HG03045 (cell line): ENCODE measurements at regions not wholly inside any gene's neighbourhood (a gene's known extent, or its start where the extent isn't known, plus 50 kb on each side); places are given as distances from the start of the nearest gene placed in this dataset.
"Not testable (repeated sequence)": the region's sequence is repeated elsewhere in the genome, so short reads cannot be mapped to it uniquely, and the experiment has no call there.

Experiments
- ATAC-seq: cut with Tn5 transposase; IDR thresholded peaks from one replicate; pipeline ENCODE4 v1.9.1; 2021; ENCODE audit warnings: mild to moderate bottlenecking, moderate library complexity; ENCODE audit not compliant: unreplicated experiment

DNA sequence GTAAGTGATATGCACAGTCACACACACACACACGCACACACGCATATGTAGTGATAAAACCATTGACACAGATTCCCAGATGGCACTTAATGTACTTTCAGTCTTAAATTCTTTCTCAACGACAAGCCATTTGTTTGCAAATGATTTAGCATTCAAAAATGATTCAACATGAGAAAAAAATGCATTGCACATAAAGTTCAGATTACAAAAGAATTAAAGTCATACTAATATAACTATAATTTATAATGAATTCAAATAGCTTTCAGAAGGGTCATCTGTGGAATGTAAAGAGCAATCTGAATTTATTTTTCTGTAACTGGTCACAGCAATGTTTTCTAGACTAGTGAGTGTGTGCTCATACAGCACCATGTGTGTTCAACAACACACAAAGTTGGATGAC, 521.6 kb upstream of the ZNF337 start:
- ATAC-seq = no peak

DNA sequence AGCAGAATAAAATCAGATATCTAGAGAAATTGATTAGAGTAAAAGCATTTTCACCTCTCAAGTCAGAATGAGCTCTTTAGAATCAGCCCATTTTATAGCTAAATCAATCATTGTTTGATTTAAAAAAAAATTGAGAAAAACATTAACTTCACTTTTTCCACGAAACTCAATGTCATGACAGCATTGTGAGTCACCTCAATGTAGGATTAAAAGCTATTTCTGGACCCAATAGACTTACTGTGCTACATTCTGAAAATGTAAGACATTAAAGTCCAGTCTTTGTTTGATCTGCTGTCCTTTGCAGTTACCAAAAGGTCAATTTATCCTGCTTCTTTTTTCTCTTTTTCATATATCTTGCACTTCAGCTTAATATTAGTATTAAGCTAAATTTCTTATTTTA, 519.4 kb upstream of the ZNF337 start:
- no peak for ATAC-seq

DNA sequence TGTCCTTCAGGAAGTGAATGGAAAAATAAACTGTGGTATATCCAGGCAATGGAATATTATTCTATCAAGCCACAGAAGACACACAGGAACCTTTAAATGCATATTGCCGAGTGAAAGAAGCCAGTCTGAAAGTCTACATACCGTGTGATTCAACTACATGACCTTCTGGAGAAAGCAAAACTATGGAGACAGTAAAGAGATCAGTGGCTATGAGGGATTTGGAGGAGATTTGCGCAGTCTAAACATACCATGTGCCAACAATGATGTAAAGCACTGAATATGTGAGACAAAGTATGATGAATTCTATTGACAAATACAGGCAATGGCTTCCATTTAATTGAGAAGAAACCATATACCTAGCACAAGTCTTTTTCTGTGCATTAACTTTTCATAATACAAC, 518.3 kb upstream of the ZNF337 start:
- ATAC-seq = no peak

DNA sequence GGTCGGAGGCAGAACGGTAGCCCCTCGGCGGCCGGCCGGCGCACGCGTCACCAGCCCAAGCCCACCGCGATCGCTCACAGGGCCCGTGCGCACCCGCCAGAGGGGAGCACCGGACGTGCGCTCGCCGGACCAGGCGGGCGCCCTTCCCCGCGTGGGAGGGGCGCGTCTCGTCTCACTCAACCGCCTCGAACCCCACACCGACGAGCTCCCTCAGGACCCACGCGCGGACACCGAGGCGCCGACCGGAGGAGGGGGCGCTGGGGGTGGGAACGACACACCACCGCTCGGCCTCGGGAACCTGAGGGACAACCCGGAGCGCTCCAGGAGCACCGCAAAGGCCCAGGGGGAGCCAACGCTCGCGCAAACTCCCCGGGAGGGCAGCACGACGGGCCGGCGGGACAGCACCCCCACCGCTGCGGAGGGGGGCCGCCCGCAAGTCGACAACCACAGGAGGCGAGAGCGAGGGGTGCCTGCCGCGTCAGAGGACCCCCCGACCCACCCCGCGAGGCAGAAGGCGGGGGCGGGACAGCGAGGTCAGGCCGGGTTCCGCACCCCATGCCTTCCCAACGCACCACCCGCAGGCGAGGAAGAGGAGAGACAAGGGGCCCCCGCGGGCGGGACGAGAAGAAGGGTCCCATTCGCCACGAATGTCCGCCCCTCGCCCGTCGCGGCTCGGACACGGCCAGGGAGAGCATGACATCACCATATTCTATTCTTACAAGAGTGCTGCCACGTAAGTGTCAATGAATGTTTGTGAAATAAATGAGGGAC, 512.7 kb upstream of the ZNF337 start:
- ATAC-seq = no peak

DNA sequence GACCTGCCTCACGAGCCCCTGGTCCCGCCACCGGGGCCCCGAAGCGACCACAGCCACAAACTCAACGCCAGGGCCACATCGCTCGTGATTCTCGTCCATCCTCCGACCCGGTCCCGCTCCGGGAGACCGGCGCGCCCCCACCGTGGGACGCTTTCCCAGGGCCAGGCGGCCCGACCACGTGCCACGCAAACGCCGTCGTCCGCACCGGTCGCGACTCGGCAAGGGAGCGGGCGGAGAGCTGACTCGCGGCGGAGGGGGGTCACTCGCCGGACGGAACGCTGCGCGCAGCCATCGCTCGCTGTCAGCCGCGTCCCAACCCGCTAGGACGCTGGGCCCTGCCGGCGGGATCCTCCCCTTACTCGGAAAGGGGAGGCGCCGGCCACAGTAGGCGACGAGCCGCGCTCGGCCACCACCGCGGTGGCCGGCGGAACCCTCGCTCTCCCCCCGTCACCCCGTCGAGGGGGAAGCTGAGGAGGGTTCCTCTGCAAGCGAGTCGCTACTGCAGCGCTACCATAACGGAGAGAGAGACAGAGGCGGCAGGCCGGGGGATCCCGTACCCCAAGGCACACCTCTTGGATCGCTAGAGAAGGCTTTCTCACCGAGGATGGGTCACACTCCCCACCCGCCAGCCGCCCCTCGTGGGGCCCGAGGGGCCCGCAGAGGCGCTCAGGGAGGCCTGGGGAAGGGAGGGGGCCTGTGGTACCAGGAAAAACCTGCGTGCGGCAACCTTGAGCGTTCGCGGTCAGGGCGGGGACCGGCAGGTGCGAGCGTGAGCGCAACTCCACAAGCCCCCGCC, 511.8 kb upstream of the ZNF337 start:
- no peak for ATAC-seq

DNA sequence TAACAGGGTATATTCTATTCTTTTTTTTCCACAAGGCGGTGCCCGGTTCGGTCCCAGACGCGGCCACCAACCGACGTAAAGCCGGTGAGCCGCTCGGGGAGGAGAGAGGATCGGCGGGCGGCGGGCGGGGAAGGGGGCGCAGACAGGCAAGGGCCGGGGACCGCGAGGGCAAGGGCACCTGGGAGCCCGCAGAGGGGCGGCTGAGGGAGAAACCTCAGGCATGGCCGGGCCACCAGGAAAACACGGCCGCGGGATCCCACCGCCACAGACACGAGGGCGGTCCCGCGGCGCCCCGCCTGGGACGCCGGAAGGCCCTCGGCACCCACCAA, 511.3 kb upstream of the ZNF337 start:
- not testable (repeated sequence) for ATAC-seq

DNA sequence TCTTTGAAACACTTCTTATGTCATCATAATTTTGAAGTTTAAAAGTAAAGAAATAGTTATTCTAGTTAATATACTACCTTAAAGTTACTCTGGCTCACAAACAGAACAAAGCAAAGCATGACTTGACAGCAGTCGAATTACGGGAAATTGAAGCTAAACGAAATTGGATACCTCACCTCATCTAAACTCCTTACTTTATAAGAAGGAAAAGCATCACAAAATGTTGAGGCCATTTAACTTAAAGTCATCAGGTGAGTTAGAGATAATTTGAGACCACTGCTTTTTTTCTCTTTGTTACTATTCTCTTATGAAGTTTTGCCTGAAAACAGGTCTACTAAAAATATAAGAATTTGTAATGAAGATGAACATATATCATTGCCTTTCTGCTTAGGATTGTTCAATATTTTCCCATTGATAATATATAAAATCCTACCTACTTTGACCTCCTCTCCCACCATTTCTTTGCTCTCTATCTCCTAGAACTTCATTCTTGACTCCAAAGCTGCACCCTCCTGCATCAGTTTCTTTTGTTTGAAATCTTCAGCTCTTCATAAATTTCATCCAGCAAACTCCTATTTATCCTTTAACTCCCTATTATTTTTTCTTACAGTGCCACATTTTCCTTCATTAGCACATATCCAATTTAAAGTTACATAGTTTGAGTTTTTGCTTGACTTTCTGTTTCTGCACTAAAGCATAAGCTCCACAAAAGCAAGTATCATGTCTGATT, 510.7 kb upstream of the ZNF337 start:
- ATAC-seq = no peak

DNA sequence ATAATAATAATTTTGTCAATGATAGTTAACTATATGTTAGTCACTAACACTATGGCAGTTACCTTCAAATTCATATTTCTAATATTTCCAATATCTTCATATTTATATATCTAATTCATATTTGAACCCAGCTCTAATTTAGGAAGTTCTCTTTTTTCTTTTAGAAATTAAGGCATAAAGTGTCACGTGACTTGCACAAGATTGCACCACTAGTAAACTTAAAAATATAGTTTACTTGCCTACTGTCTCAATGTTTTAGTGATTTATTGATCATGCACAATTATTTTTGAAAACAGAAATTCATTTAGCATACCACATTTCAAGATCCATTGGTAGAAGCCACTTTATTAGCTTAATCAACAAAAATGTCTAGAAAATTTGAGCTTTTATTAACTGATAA, 508.7 kb upstream of the ZNF337 start:
- no peak for ATAC-seq

DNA sequence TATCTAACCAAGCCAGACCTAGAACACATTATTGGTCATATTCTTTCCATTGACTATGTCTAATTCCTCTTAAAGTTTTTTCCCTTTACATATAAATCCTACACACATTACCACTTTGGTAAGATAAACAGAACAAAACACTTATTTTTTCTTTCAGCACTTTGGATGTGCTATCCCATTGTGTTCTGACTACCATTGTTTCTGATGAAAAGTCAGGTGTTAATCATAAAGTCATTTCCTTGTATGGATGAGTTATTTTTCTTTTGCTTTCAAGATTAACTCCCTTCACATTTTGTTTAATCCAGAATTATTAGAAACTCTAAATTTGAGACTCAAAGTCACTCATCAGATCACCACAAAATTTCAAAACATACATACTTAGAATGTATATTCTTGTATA, 504.4 kb upstream of the ZNF337 start:
- not testable (repeated sequence) for ATAC-seq

DNA sequence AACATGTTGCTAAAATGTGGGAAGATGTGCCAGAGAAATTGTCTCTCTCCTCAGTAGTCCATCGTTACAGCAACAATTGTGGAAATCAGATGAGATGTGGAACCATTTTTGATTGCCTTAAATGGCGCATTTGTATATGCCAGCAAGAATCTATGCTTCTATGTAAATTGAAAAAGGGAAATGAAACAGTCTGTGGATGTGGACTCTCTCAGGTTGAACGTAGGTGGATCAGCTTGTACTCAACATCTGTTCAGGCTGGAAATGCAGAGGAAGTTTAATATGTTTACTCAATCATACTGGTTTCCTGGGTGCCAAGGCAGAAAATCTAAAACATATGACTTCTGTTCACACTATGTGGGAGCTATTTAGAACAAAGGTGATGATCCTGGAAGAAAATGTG, 490.7 kb upstream of the ZNF337 start:
- ATAC-seq = not testable (repeated sequence)

DNA sequence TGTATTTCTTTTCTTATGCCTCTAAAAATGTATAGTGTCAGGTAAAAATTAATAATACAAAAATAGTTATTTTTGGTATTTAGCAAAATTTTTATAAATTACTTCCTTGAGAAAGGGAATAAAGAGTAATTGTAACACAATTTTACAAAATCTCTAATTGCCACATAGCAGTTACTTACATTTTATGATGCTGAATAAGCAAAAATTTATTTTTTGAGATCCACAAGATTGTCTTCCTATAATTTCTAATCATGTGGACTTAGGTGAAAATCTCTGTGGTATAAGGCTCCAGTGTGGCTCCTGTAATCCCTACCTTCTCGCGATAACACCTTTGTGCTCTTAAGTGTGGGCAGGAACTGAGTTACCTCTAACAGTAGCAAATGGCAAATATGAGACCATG, 487.1 kb upstream of the ZNF337 start:
- not testable (repeated sequence) for ATAC-seq

DNA sequence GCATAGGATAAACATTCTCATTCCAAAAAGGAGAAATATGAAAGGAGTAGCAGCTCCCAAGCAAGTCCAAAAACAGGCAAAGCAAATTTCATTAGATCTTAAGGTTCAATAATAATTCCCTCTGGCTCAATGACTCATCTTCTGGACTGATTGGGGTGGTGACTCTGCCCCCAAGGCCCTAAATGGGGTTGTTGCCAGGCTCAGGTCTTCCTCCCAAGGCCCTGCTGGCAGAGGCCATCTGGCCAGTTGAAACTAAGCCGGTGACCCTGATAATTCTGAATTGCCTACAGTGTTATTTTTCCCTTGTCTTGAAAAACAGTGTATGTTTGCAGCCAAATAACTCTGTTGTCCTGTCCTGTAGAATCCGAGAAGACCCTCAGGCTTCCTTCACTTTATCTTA, 484.7 kb upstream of the ZNF337 start:
- not testable (repeated sequence) for ATAC-seq

DNA sequence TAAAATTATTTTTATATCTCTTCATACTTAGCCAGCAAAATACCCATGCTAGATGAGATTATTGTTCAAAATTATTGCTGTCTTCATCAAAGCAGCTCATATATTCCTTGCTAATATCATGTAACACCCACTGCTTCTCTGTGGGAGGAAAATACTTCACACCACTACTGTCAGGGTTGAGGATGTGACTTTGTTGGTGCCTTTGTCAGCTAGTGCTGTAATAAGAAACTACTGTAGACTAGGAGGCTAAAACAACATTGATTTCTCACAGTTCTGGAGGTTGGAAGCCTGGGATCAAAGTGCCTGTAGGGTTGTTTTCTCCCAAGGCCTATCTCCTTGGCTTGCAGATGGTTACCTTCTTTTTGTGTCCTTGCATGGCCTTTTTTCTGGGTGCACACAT, 475.2 kb upstream of the ZNF337 start:
- not testable (repeated sequence) for ATAC-seq

DNA sequence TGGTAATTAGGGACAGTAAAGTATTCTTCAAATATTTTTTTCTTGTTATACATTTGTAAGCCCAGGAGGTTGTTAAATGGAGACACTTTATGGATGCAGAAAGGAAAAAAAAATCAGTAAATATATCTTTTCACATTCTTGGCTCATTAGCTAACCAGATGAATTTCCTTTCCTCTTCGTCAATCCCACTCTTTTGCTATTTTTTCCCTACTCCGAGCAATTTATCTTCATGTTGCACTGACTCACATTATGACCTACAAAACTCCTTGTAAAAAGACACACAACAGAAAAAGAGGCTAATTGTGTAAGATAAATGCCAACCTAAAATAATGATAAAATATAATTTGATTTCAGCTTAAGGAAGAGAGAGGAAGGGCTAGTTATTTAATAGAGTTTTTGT, 472.9 kb upstream of the ZNF337 start:
- ATAC-seq = no peak

DNA sequence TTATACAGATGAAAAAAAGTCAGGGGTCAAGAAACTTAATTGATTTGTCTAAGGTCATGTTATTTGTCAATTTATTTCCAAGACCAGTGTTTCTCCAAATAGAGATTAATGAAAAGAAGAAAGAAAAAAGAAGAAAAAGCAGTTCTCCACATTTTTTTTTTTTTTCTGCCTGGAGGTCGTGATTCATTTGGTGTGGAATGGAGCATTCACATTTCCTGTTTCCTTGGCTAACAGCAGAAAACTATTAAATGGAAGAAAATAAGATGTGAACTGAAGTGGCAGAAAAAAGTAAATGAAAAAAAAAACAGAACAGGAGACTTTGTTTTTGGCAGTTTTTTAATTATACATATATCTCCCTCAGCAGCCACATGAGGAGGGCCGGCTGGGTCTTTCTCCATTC, 470.8 kb upstream of the ZNF337 start:
- ATAC-seq = no peak

DNA sequence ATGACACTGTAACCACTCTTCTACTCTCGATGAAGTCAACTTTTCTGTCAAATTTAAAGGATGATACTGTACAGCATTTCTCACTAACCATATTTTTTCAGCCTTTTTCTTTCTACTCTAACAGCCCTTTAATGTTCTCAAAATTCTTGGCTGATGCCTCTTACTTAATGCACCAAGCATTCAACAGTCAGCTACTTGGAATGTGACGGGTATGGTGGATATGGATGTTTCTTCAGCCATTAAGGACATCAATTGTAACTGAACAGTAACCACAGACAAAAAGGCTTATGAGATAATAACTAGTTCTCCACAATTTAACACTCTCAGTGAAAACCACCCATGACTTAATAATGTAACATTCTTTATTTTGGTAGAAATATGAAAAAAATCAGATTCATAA, 467.2 kb upstream of the ZNF337 start:
- ATAC-seq = no peak

DNA sequence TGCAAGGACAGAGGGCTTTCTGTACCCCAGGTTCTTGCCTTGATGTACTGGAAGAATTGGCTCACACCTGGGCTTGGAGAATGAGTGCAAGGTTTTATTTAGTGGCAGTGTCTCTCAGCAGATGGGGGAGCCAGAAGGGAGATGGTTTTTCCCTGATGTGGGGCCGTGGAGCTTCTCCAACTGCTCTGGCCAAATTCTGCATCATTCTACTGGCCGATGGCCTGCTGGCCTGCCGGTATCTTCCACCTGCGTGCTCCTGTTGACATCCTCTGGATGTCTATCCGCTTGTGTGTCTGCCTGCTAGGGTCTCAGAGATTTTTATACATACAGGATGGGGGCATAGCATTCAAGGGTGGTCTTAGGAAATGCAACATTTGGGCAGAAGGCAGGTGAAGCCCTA, 466.5 kb upstream of the ZNF337 start:
- not testable (repeated sequence) for ATAC-seq

DNA sequence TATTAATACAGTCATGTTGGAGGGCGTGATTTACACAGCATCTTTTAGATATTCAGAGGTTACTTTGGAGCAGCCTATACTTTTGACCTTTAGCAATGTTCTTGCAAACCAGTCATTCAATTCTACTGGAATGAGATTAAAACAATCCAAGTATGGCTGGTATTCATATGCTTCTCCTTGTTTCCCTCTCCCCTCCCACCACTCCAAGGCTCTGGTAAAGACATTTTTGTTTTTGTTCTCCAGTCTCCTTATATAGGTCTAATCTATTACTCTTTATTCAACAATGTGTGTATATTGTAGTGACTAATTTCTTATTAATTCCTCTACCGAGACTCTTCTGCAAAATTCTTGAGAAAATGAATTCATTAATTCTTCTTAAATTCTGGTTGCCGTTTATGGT, 465.1 kb upstream of the ZNF337 start:
- ATAC-seq = not testable (repeated sequence)

DNA sequence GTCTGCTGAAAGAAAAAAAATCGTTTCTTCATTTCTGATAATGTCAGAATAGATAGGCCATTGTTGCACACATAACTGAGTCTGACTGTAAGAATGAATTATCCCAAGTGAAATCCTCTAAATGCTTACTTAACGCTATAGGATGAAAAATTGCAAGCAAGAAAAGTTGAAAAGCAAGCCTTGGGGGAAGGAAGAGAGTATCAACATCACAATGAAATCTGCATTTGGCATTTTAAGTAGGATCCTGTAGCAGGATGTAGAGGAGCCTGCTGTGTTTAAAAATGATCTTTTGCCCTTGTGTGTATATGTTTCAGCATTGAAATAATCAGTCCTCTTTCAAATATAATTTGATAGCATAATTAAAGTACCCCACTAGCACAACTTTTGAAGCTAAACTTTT, 464.3 kb upstream of the ZNF337 start:
- not testable (repeated sequence) for ATAC-seq

DNA sequence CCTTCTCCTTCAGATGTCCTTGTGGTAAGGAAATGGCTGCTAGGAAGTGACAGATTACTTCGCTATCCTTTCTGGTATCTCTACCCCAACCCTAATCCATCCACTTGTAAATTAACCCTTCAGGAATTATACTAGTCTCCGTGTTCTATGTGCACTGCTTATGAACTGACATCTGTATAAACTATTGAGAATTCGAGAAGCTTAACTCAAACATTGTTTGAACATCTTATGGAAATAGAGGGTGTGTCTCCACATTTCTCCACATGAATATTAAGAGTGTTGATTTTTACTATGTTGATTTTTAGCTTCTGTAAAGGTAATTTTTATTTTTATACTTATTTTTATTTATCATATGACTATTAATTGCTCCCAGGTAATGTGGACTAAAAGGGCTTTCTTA, 457.6 kb upstream of the ZNF337 start:
- no peak for ATAC-seq

DNA sequence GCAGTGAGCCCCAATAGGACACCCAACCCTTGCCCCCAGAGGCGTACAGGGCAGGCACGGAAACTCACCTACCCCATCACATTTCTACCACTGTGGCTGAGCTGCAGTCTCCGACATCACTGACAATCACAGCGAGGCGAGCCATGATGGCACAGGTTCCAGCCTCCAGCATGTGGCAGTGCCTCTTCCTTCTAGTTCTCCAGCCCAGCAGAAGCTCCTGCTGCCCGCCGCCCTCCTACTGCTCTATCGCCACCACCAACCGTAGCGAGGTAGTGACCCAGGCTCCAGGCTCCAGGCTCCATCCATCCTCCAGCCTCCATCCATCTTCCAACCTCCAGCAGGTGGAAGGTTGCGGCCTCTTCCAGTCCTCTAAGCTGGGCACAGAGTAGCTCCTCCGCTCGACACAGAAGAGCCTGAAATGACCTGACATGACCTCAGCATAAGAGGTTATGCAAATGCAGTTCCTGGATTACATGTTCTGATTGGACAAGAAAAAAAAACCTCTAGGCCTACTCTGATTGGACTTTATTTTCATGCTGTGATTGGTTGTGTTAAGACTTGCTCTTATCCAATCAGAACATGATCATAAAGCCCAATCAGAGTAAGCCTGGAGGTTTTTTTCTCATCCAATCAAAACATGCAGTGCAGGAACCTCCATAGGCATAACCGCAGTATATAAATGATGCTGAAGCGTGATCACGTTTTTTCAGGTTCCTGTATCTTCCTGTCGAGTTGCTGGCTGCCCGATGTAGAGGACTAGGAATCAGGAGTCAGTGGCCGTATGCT, 438.9 kb upstream of the ZNF337 start:
- ATAC-seq = no peak
